ENCODE measurements at regions not wholly inside any gene's neighbourhood (a gene's known extent, or its start where the extent isn't known, plus 50 kb on each side); places are given as distances from the start of the nearest gene placed in this dataset.

DNA sequence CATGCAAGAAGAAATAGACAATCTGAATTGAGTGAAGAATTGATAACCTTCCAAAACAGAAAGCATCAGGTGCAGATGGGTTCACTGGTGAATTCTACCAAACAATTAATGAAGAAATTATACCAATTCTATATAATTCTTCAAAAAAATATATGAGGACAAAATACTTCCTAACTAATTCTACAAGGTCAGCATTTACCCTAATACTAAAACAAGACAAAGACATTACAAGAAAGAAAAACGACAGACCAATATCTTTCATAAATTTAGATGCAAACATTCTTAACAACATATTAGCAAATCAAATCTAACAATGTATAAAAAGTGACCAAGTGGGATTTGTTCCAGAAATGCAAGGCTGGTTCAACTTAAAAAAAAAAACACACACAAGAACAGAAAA lies 183.9 kb downstream of the BARX1 start:
- TF ChIP-seq EZH2 (IDR thresholded peaks at IDR 0.05; ENCODE audit: insufficient read depth, poor library complexity, severe bottlenecking) (no peak), EZH2phosphoT487 (IDR thresholded peaks at IDR 0.05; ENCODE audit: insufficient read depth, low read depth) (no peak)

Measured in GM23248 (cell line).